HCT116 (cell line): ENCODE measurements at regions not wholly inside any gene's neighbourhood (a gene's known extent, or its start where the extent isn't known, plus 50 kb on each side); places are given as distances from the start of the nearest gene placed in this dataset.

Experiments used
- ATAC-seq: fragments of 200-7000 bp; cut with Tn5 transposase; 2 replicates; pipeline ENCODE4 v1.9.1; 2020; ENCODE audit warnings: mild to moderate bottlenecking, moderate library complexity
- BruUV-seq: library from RNA; stranded (reverse); fragments of 400-500 nt; replicated peaks from 2 replicates; lab custom pipeline; 2021; lab: Mats Ljungman, UMichigan
- CTCF ChIA-PET: fragments of 300-600 bp; sonication (Branson Sonifier 250); formaldehyde crosslinking; loops from one replicate; lab custom pipeline; 2021; ENCODE audit warnings: antibody characterized with exemption; lab: Charles Lee
- POLR2A ChIA-PET: fragments of 300-600, 350-600 bp; sonication (Branson Sonifier 250); formaldehyde crosslinking; loops from one replicate; lab custom pipeline; 2021; ENCODE audit warnings: antibody characterized with exemption; lab: Charles Lee
- RAD21 ChIA-PET, 2 experiments: fragments of 300-600 bp; sonication (Branson Sonifier 250); formaldehyde crosslinking; loops; one replicate each; lab custom pipeline; 2023; ENCODE audit warnings: low total read pairs in 2 of 2; ENCODE audit not compliant: uncharacterized antibody in 2 of 2, unreplicated experiment in 2 of 2, low non-redundant PET in 1 of 2; lab: Charles Lee
- DNase-seq: peaks from one replicate; pipeline ENCODE4 v3.0.0-alpha.2; 2010; ENCODE audit warnings: low read depth, low spot score
- H2AFZ ChIP-seq: fragments of 200-600 bp; shearing (Covaris generic), sonication (generic); 2 replicates; pipeline ENCODE4 v1.6.1; 2017; ENCODE audit warnings: low read depth, mixed run types, mixed read lengths, antibody characterized with exemption, low read length; ENCODE audit not compliant: poor library complexity, severe bottlenecking
- H3K27ac ChIP-seq: 2 replicates; pipeline ENCODE4 v1.5.1; 2012; ENCODE audit warnings: low read depth, low read length
- H3K27me3 ChIP-seq: fragments of 200-600 bp; sonication (generic); 2 replicates; pipeline ENCODE4 v1.6.1; 2016; ENCODE audit warnings: mixed run types, low read length, mixed read lengths; ENCODE audit not compliant: insufficient read depth
- H3K36me3 ChIP-seq, 2 experiments: fragments of 200-500 bp in 1 of 2; fragments of 200-600 bp in 1 of 2; sonication (Bioruptor generic) in 1 of 2; sonication (generic) in 1 of 2; 2 replicates each; pipeline versions ENCODE4 v1.5.1 to v1.6.1; 2014 to 2016; ENCODE audit warnings: low read length in 2 of 2, inconsistent platforms in 1 of 2, mixed read lengths in 1 of 2, mixed run types in 1 of 2; ENCODE audit not compliant: insufficient read depth in 2 of 2, control insufficient read depth in 1 of 2
- H3K4me1 ChIP-seq, 2 experiments: fragments of 200-600 bp in 1 of 2; sonication (generic) in 1 of 2; 2 replicates each; pipeline versions ENCODE4 v1.5.1 to v1.6.1; 2012 to 2017; ENCODE audit warnings: low read length in 2 of 2, inconsistent platforms in 1 of 2, mild to moderate bottlenecking in 1 of 2, mixed read lengths in 1 of 2, mixed run types in 1 of 2, moderate library complexity in 1 of 2; ENCODE audit not compliant: insufficient read depth in 2 of 2, control insufficient read depth in 1 of 2
- H3K4me2 ChIP-seq: fragments of 200-600 bp; sonication (generic); 2 replicates; pipeline ENCODE4 v1.6.1; 2017; ENCODE audit warnings: mixed run types, low read length, mixed read lengths
- H3K4me3 ChIP-seq, 2 experiments: fragments of 200-600 bp in 1 of 2; sonication (generic) in 1 of 2; replicated peaks in 1 of 2; 2 replicates each; pipeline ENCODE4 v1.5.1; 2011 to 2016; ENCODE audit warnings: low read length in 2 of 2, control low read depth in 1 of 2, low read depth in 1 of 2, mild to moderate bottlenecking in 1 of 2, mixed read lengths in 1 of 2, mixed run types in 1 of 2
- H3K79me2 ChIP-seq: fragments of 200-600 bp; sonication (generic); 2 replicates; pipeline ENCODE4 v1.6.1; 2017; ENCODE audit warnings: mild to moderate bottlenecking, mixed run types, low read length, moderate library complexity, mixed read lengths; ENCODE audit not compliant: insufficient read depth
- H3K9ac ChIP-seq: fragments of 200-600 bp; sonication (generic); 2 replicates; pipeline ENCODE4 v1.6.1; 2016; ENCODE audit warnings: low read length, mixed read lengths
- H3K9me2 ChIP-seq: fragments of 200-600 bp; sonication (generic), shearing (Covaris generic); 2 replicates; pipeline ENCODE4 v1.6.1; 2017; ENCODE audit warnings: mixed run types, mild to moderate bottlenecking, moderate library complexity; ENCODE audit not compliant: insufficient read depth
- H3K9me3 ChIP-seq, 2 experiments: fragments of 200-500 bp in 1 of 2; fragments of 200-600 bp in 1 of 2; sonication (Bioruptor generic) in 1 of 2; sonication (generic) in 1 of 2; 2 replicates each; pipeline ENCODE4 v1.6.1; 2014 to 2017; ENCODE audit warnings: low read length in 2 of 2, mixed read lengths in 2 of 2, inconsistent platforms in 1 of 2, low read depth in 1 of 2, mild to moderate bottlenecking in 1 of 2, mixed run types in 1 of 2, moderate library complexity in 1 of 2; ENCODE audit not compliant: control insufficient read depth in 1 of 2, insufficient read depth in 1 of 2
- H4K20me1 ChIP-seq: fragments of 200-600 bp; sonication (generic), shearing (Covaris generic); 2 replicates; pipeline ENCODE4 v1.6.1; 2017; ENCODE audit warnings: mixed run types, mild to moderate bottlenecking, moderate library complexity; ENCODE audit not compliant: insufficient read depth
- ATF3 ChIP-seq: IDR thresholded peaks from 2 replicates; pipeline ENCODE4 v1.6.1; 2012
- CBX3 ChIP-seq: IDR thresholded peaks from 2 replicates; pipeline ENCODE4 v1.6.1; 2012; ENCODE audit warnings: low read depth
- CEBPB ChIP-seq: IDR thresholded peaks from 2 replicates; pipeline ENCODE4 v1.6.1; 2012; ENCODE audit warnings: low read depth
- CTCF ChIP-seq, 3 experiments: fragments of 200-600 bp in 1 of 3; sonication (generic) in 1 of 3; IDR thresholded peaks in 2 of 3; conservative IDR thresholded peaks in 1 of 3; 2 replicates each; pipeline ENCODE4 v1.5.1; 2012 to 2017; ENCODE audit warnings: low read depth in 2 of 3, low read length in 2 of 3, antibody characterized with exemption in 1 of 3, borderline replicate concordance in 1 of 3, control low read depth in 1 of 3, mild to moderate bottlenecking in 1 of 3, mixed read lengths in 1 of 3, mixed run types in 1 of 3, moderate library complexity in 1 of 3; ENCODE audit not compliant: insufficient read depth in 1 of 3
- EGR1 ChIP-seq: IDR thresholded peaks from 2 replicates; pipeline ENCODE4 v1.6.1; 2012; ENCODE audit warnings: low read depth
- ELF1 ChIP-seq: IDR thresholded peaks from 2 replicates; pipeline ENCODE4 v1.6.1; 2012; ENCODE audit warnings: low read depth, borderline replicate concordance
- EZH2phosphoT487 ChIP-seq: fragments of 200-600 bp; IDR thresholded peaks from 2 replicates; pipeline ENCODE4 v1.6.1; 2018; ENCODE audit warnings: antibody characterized with exemption, borderline replicate concordance
- FOSL1 ChIP-seq: IDR thresholded peaks from 2 replicates; pipeline ENCODE4 v1.6.1; 2012; ENCODE audit warnings: low read depth
- JUND ChIP-seq: IDR thresholded peaks from 2 replicates; pipeline ENCODE4 v1.6.1; 2012
- POLR2A ChIP-seq: IDR thresholded peaks from 2 replicates; pipeline ENCODE4 v1.7.0; 2011; ENCODE audit warnings: borderline replicate concordance; ENCODE audit not compliant: insufficient read depth, insufficient read length; ENCODE audit errors: extremely low read depth
- POLR2AphosphoS5 ChIP-seq: IDR thresholded peaks from 2 replicates; pipeline ENCODE4 v1.6.1; 2011; ENCODE audit warnings: mild to moderate bottlenecking, low read depth, low read length, moderate library complexity
- RAD21 ChIP-seq: IDR thresholded peaks from 2 replicates; pipeline ENCODE4 v1.6.1; 2012; ENCODE audit warnings: low read depth, mild to moderate bottlenecking
- SIN3A ChIP-seq: IDR thresholded peaks from 2 replicates; pipeline ENCODE4 v1.6.1; 2012; ENCODE audit warnings: low read depth
- SP1 ChIP-seq: IDR thresholded peaks from 2 replicates; pipeline ENCODE4 v1.6.1; 2012; ENCODE audit warnings: low read depth
- SRF ChIP-seq: IDR thresholded peaks from 2 replicates; pipeline ENCODE4 v1.6.1; 2012; ENCODE audit warnings: low read depth
- TCF7L2 ChIP-seq: IDR thresholded peaks from 2 replicates; pipeline ENCODE4 v1.7.0; 2011; ENCODE audit warnings: borderline replicate concordance, inconsistent platforms; ENCODE audit not compliant: insufficient read depth, insufficient read length; ENCODE audit errors: extremely low read depth
- YY1 ChIP-seq: IDR thresholded peaks from 2 replicates; pipeline ENCODE4 v1.6.1; 2011; ENCODE audit warnings: low read length, low read depth, moderate library complexity, mild to moderate bottlenecking; ENCODE audit not compliant: insufficient replicate concordance; ENCODE audit errors: extremely low read depth
- ZBTB33 ChIP-seq: IDR thresholded peaks from 2 replicates; pipeline ENCODE4 v1.6.1; 2011; ENCODE audit warnings: mild to moderate bottlenecking, low read length, moderate library complexity; ENCODE audit not compliant: insufficient replicate concordance; ENCODE audit errors: extremely low read depth
- ZFX ChIP-seq: fragments of 450-650 bp; IDR thresholded peaks from 2 replicates; pipeline ENCODE4 v1.6.1; 2017
- ZNF274 ChIP-seq: fragments of 200-500 bp; sonication (Bioruptor generic); IDR thresholded peaks from 2 replicates; pipeline ENCODE4 v1.6.1; 2014; ENCODE audit warnings: mild to moderate bottlenecking, low read depth, low read length, inconsistent platforms
- intact Hi-C: fragments of 100-400 bp; cut with micrococcal nuclease; formaldehyde crosslinking; loops from 2 replicates; pipeline ENCODE4 v1.10.0; 2022

GRCh38 chr17:37802712-37803416 is 58.0 kb upstream of the HNF1B start:
- Histone ChIP-seq H3K27me3 (no peaks in the 10 kb centered on the region), H2AFZ (no peak overlapping the region), H3K4me3 (no peak overlapping the region), H3K9me3 (0 out of 4 replicates have a peak, but pooled peaks cover 0 to 5% of the 10 kb centered on the region in 2 experiments), H3K9me2 (no peaks in the 10 kb centered on the region), H3K9ac (no peak overlapping the region), H3K79me2 (no peaks in the 10 kb centered on the region), H3K27ac (no peak overlapping the region), H3K4me1 (no peaks in the 10 kb centered on the region), H4K20me1 (no peaks in the 10 kb centered on the region), H3K4me2 (no peak overlapping the region), H3K36me3 (no peaks in the 10 kb centered on the region)
- ATAC-seq (no peak), DNase-seq (no peak)
- ChIA-PET CTCF (no interaction called here), POLR2A (no interaction called here), RAD21 (no interaction called here)
- TF ChIP-seq CTCF (IDR thresholded peaks at IDR 0.05 in 2 of 3, conservative IDR thresholded peaks at IDR 0.05 in 1 of 3; ENCODE audit: borderline replicate concordance in 1 of 3, insufficient read depth in 1 of 3, low read depth in 2 of 3, low read length in 2 of 3) (no peak), SP1 (no peak), FOSL1 (no peak), ZNF274 (no peak), TCF7L2 (no peak), SRF (no peak), ZBTB33 (no peak), JUND (no peak), RAD21 (no peak), EGR1 (no peak), CEBPB (no peak), CBX3 (no peak), POLR2A (no peak), SIN3A (no peak), POLR2AphosphoS5 (no peak), ATF3 (no peak), ZFX (no peak), EZH2phosphoT487 (no peak), YY1 (no peak), ELF1 (no peak)
- no TSS peak for BruUV-seq
- intact Hi-C loops: no loop called here
